HG02852 (cell line): ENCODE measurements at regions not wholly inside any gene's neighbourhood (a gene's known extent, or its start where the extent isn't known, plus 50 kb on each side); places are given as distances from the start of the nearest gene placed in this dataset.

Experiments used
- ATAC-seq: cut with Tn5 transposase; IDR thresholded peaks from one replicate; pipeline ENCODE4 v1.9.1; 2021; ENCODE audit warnings: mild to moderate bottlenecking, moderate library complexity; ENCODE audit not compliant: unreplicated experiment

- ATAC-seq: no peak
These were observed 174.9 kb upstream of the C11orf87 start for GRCh38 chr11:109247071-109247470.

- ATAC-seq: no peak
These were observed 172.4 kb upstream of the C11orf87 start for GRCh38 chr11:109249597-109249996.

- ATAC-seq: no peak
These were observed 170.8 kb upstream of the C11orf87 start for GRCh38 chr11:109251230-109251629.

- no peak for ATAC-seq
These were observed 157.9 kb upstream of the C11orf87 start for GRCh38 chr11:109264128-109264527.

- no peak for ATAC-seq
These were observed 154.5 kb upstream of the C11orf87 start for GRCh38 chr11:109267293-109268095.

GRCh38 chr11:109275931-109276330, 146.1 kb upstream of the C11orf87 start:
- ATAC-seq: no peak

GRCh38 chr11:109285465-109285864, 136.5 kb upstream of the C11orf87 start:
- no peak for ATAC-seq

GRCh38 chr11:109291553-109291952, 130.4 kb upstream of the C11orf87 start:
- no peak for ATAC-seq

GRCh38 chr11:109298865-109299264, 123.1 kb upstream of the C11orf87 start:
- no peak for ATAC-seq

- no peak for ATAC-seq
These were observed 121.8 kb upstream of the C11orf87 start for GRCh38 chr11:109300211-109300610.

- no peak for ATAC-seq
These were observed 119.2 kb upstream of the C11orf87 start for GRCh38 chr11:109302591-109303334.

- ATAC-seq: no peak
These were observed 118.6 kb upstream of the C11orf87 start for GRCh38 chr11:109303342-109303741.

- no peak for ATAC-seq
These were observed 117.8 kb upstream of the C11orf87 start for GRCh38 chr11:109304159-109304558.

GRCh38 chr11:109305009-109305408, 117.0 kb upstream of the C11orf87 start:
- no peak for ATAC-seq

GRCh38 chr11:109306322-109306721, 115.7 kb upstream of the C11orf87 start:
- no peak for ATAC-seq

GRCh38 chr11:109307366-109307765, 114.6 kb upstream of the C11orf87 start:
- no peak for ATAC-seq

GRCh38 chr11:109308551-109308950, 113.4 kb upstream of the C11orf87 start:
- ATAC-seq: no peak

- ATAC-seq: no peak
These were observed 112.8 kb upstream of the C11orf87 start for GRCh38 chr11:109309153-109309552.

- no peak for ATAC-seq
These were observed 104.3 kb upstream of the C11orf87 start for GRCh38 chr11:109317726-109318125.

GRCh38 chr11:109320595-109320994, 101.4 kb upstream of the C11orf87 start:
- ATAC-seq: no peak

- ATAC-seq: no peak
These were observed 95.2 kb upstream of the C11orf87 start for GRCh38 chr11:109326781-109327180.

- no peak for ATAC-seq
These were observed 92.3 kb upstream of the C11orf87 start for GRCh38 chr11:109329716-109330115.
